ENCODE measurements at regions not wholly inside any gene's neighbourhood (a gene's known extent, or its start where the extent isn't known, plus 50 kb on each side); places are given as distances from the start of the nearest gene placed in this dataset.

DNA sequence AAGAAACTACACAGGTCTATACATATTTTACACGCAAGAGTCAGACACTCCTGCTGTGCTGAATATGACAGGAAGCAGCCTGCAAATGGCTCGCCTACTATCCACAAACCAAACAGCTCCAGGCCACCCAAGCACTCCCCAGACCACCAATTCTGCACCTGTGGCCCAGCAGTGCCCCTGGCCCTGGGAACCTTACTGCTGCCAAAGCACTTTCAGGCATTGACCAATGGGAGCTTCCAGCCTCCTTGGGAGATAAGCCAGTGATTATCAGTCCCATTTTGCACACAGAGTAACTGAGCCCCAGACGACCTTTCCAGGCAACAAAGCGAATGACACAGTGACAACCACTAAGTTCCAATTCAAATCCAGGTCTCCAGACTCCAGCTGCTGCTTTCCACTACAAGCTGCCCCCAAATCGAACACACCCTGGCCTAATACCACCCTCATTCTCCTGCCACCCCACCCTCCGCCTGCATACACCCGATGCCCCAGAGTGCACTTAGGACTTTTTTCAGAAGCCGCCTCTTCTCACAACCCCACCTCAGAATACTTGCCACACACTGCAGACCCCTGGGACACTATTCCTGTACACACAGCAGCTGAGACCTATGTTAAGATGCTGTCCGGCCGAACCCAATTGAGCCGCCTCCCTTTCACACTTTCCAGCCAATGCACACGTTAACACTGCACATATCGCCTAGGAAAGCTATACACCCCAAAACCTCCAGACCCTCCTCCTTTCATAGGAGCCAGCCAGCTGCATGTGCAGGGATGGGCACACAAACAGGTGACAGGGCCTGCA lies 126.1 kb upstream of the PRMT8 start:
- no peak overlapping the region for H3K27ac ChIP-seq (ENCODE audit: low read depth, low read length)
- Mint-ChIP-seq H3K4me1 (peaks cover 14% of the 10 kb centered on the region), H3K27me3 (ENCODE audit: insufficient read depth) (peaks cover 28% of the 10 kb centered on the region), H3K27ac (no peak overlapping the region), H3K36me3 (ENCODE audit: low read depth) (no peaks in the 10 kb centered on the region), H3K4me3 (no peak overlapping the region), H3K9me3 (no peaks in the 10 kb centered on the region)
- no peaks in the 10 kb centered on the region for H3K9me3 ChIP-seq (ENCODE audit: control insufficient read depth, low read length)
- H3K4me3 ChIP-seq (ENCODE audit: low read length): peak overlapping the region; percentile 73
- no peaks in the 10 kb centered on the region for H3K4me1 ChIP-seq (ENCODE audit: control insufficient read depth, insufficient read depth, low read length)
- TF ChIP-seq CTCF (conservative IDR thresholded peaks at IDR 0.05): no peak
- no peak overlapping the region for H3K9ac ChIP-seq (ENCODE audit: extremely low read depth, low read length, poor library complexity, severe bottlenecking)
- H3K36me3 ChIP-seq (ENCODE audit: control insufficient read depth, insufficient read depth, low read length): no peaks in the 10 kb centered on the region
- H3K27me3 ChIP-seq (ENCODE audit: control insufficient read depth, insufficient read depth, low read length, poor library complexity, severe bottlenecking): peaks cover 34% of the 10 kb centered on the region
- WGBS, 2 experiments (ENCODE audit: insufficient coverage in 1 of 2, insufficient read length in 1 of 2): 82 to 84% methylated on average over 3 to 13 of the region's 13 CpGs
- peak; percentile 38 for DNase-seq

- no peaks in the 10 kb centered on the region for H3K4me1 ChIP-seq (ENCODE audit: control insufficient read depth, insufficient read depth, low read length)
- peak; percentile 29 for TF ChIP-seq CTCF (conservative IDR thresholded peaks at IDR 0.05)
- peak overlapping the region; percentile 73 for H3K4me3 ChIP-seq (ENCODE audit: low read length)
- H3K27me3 ChIP-seq (ENCODE audit: control insufficient read depth, insufficient read depth, low read length, poor library complexity, severe bottlenecking): peaks cover 34% of the 10 kb centered on the region
- Mint-ChIP-seq H3K4me1 (peaks cover 14% of the 10 kb centered on the region), H3K36me3 (ENCODE audit: low read depth) (no peaks in the 10 kb centered on the region), H3K27ac (no peak overlapping the region), H3K4me3 (no peak overlapping the region), H3K9me3 (no peaks in the 10 kb centered on the region), H3K27me3 (ENCODE audit: insufficient read depth) (peaks cover 34% of the 10 kb centered on the region)
- no peak overlapping the region for H3K27ac ChIP-seq (ENCODE audit: low read depth, low read length)
- no peaks in the 10 kb centered on the region for H3K36me3 ChIP-seq (ENCODE audit: control insufficient read depth, insufficient read depth, low read length)
- H3K9ac ChIP-seq (ENCODE audit: extremely low read depth, low read length, poor library complexity, severe bottlenecking): no peak overlapping the region
- 7 to 12% methylated on average over 32 to 84 of the region's 87 CpGs for WGBS, 2 experiments (ENCODE audit: insufficient coverage in 1 of 2, insufficient read length in 1 of 2)
- H3K9me3 ChIP-seq (ENCODE audit: control insufficient read depth, low read length): no peaks in the 10 kb centered on the region
- DNase-seq: peak; percentile 88
Observed at GRCh38 chr12:3365463-3366411, 125.3 kb upstream of the PRMT8 start.

DNA sequence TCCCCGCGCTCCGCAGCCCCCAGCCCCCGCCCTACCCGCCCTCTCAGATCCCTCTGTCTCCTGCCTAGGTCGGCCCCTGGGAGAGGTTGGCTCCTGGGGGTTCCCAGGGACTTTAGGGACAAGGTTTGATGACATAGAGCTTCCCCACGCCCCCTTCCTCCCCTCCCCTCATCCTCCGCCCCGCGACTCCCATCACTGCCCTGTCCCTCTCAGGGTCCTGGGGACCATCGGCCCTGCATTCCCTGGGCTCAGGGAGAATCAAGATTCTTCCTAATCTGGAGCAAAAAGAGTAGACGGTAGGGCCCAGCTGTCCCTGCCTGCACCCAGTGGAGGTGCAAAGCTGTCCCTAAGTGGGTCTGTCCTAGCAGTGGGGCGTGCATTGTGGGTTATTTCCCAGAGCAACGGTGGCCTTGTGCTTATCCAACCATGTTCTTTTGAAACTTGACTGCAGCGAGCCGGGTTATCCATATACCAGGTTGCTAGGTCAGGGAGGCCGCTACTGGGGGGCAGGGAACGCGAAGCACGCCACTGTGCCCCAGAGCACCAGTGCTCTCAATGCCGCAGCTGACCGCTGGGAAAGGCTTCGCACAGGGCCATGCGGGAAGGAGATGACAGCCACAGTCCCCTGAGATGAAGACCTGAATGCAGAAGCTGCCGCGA lies 124.4 kb upstream of the PRMT8 start:
- H3K27me3 Mint-ChIP-seq (ENCODE audit: insufficient read depth): peaks cover 38% of the 10 kb centered on the region
- 56 to 87% methylated on average over 15 to 26 of the region's 26 CpGs for WGBS, 2 experiments (ENCODE audit: insufficient coverage in 1 of 2, insufficient read length in 1 of 2)

More for the DNA sequence above, 124.4 kb upstream of the PRMT8 start:
- no peak overlapping the region for H3K9ac ChIP-seq (ENCODE audit: extremely low read depth, low read length, poor library complexity, severe bottlenecking)
- H3K4me1 ChIP-seq (ENCODE audit: control insufficient read depth, insufficient read depth, low read length): no peaks in the 10 kb centered on the region
- peak; percentile 75 for DNase-seq
- H3K27me3 ChIP-seq (ENCODE audit: control insufficient read depth, insufficient read depth, low read length, poor library complexity, severe bottlenecking): peaks cover 34% of the 10 kb centered on the region
- Mint-ChIP-seq H3K36me3 (ENCODE audit: low read depth) (no peaks in the 10 kb centered on the region), H3K27ac (no peak overlapping the region), H3K4me3 (no peak overlapping the region), H3K9me3 (no peaks in the 10 kb centered on the region), H3K4me1 (peaks cover 14% of the 10 kb centered on the region)
- no peaks in the 10 kb centered on the region for H3K9me3 ChIP-seq (ENCODE audit: control insufficient read depth, low read length)
- TF ChIP-seq CTCF (conservative IDR thresholded peaks at IDR 0.05): no peak
- no peaks in the 10 kb centered on the region for H3K36me3 ChIP-seq (ENCODE audit: control insufficient read depth, insufficient read depth, low read length)
- no peak overlapping the region for H3K4me3 ChIP-seq (ENCODE audit: low read length)
- no peak overlapping the region for H3K27ac ChIP-seq (ENCODE audit: low read depth, low read length)
